Head of caudate nucleus (tissue), 42 donors: ENCODE measurements at regions not wholly inside any gene's neighbourhood (a gene's known extent, or its start where the extent isn't known, plus 50 kb on each side); places are given as distances from the start of the nearest gene placed in this dataset.
A peak's percentile ranks its signal among the peaks of the same experiment; 100 is the strongest.
"Not testable (repeated sequence)": the region's sequence is repeated elsewhere in the genome, so short reads cannot be mapped to it uniquely, and the experiment has no call there.

Source experiments
- DNase-seq, 42 donors: peaks; one replicate each; pipeline versions ENCODE4 v3.0.0 to v3.0.0-alpha.2; 2020 to 2021; ENCODE audit warnings: mixed read lengths in 7 of 42
- intact Hi-C: fragments of 100-400 bp; cut with DNase I; formaldehyde crosslinking; loops from one replicate; pipeline ENCODE4 v1.15.0; 2022

- intact Hi-C loops = not testable (repeated sequence)
- peak in 3 of 42 donors; percentile 0 to 1 (median 0) for DNase-seq
Measured at GRCh38 chr2:97315358-97315757, 202.4 kb downstream of the ANKRD36 start.

DNA sequence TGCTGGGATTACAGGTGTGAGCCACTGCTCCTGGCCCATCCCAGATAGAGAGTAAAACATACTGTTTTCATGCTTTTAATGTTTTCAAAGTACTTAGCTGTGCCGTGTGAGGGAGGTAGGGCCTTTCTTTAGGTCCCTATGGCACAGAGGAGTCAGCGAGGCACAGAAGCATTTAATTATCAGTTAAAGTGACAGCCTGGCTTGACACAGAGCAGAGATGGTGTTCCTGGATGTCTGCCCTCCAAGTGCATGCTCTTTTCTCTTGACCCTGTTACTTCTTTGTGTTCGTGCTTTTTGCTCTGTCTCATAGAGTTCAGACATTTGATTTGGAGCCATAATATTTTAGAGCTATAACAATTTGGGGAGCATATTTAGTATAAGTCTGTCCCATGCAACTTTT, 199.5 kb downstream of the ANKRD36 start:
- intact Hi-C loops, DNase-seq: not testable (repeated sequence)

- intact Hi-C loops, DNase-seq: not testable (repeated sequence)
Measured at GRCh38 chr2:97305426-97305825, 192.5 kb downstream of the ANKRD36 start.

DNA sequence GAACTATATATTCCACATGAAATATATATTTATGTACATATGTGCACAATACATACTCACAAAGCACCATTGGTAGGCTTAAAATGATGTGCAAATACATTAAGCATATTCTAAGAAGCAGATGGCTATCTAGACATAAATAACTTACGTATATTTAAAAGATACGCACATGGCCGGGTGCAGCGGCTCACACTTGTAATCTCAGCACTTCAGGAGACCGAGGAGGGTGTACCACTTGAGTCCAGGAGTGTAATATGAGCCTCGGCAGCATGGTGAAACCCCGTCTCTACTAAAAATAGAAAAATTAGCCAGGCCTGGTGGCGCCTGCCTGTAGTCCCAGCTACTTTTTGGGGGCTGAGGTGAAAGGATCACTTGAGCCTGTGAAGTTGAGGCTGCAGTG, 189.9 kb downstream of the ANKRD36 start:
- DNase-seq, intact Hi-C loops: not testable (repeated sequence)

GRCh38 chr2:97301771-97302170, 188.8 kb downstream of the ANKRD36 start:
- DNase-seq, intact Hi-C loops: not testable (repeated sequence)
